ENCODE measurements at regions not wholly inside any gene's neighbourhood (a gene's known extent, or its start where the extent isn't known, plus 50 kb on each side); places are given as distances from the start of the nearest gene placed in this dataset.

- TF ChIP-seq CTCF (IDR thresholded peaks at IDR 0.05) (no peak), USF2 (IDR thresholded peaks at IDR 0.05; ENCODE audit: borderline replicate concordance, low read depth, low read length) (no peak), ZBTB33 (IDR thresholded peaks at IDR 0.05; ENCODE audit: borderline replicate concordance, low read depth) (no peak), GATA2 (CRISPR knock-in tag; IDR thresholded peaks at IDR 0.05) (no peak), EZH2phosphoT487 (IDR thresholded peaks at IDR 0.05; ENCODE audit: borderline replicate concordance, low read depth) (no peak), SIN3A (IDR thresholded peaks at IDR 0.05; ENCODE audit: borderline replicate concordance, low read depth, low read length) (no peak), RAD21 (IDR thresholded peaks at IDR 0.05; ENCODE audit: low read length) (no peak), REST (IDR thresholded peaks at IDR 0.05; ENCODE audit: low read depth, low read length) (no peak), RFX5 (IDR thresholded peaks at IDR 0.05; ENCODE audit: low read length) (no peak)
Measured at GRCh38 chr7:35988818-35989217, 164.2 kb upstream of the EEPD1 start.

Data from SK-N-SH (cell line).